ENCODE measurements at regions not wholly inside any gene's neighbourhood (a gene's known extent, or its start where the extent isn't known, plus 50 kb on each side); places are given as distances from the start of the nearest gene placed in this dataset.
"Not testable (repeated sequence)": the region's sequence is repeated elsewhere in the genome, so short reads cannot be mapped to it uniquely, and the experiment has no call there.

GRCh38 chr17:72565758-72566157 is 444.9 kb downstream of the SOX9 start:
- DNase-seq: no peak

- peak; percentile 31 for DNase-seq
Measured at GRCh38 chr17:72566671-72567484, 446.1 kb downstream of the SOX9 start.

GRCh38 chr17:72567774-72568173 is 447.0 kb downstream of the SOX9 start:
- DNase-seq: no peak

GRCh38 chr17:72569148-72569946 is 448.5 kb downstream of the SOX9 start:
- no peak for DNase-seq

- DNase-seq: no peak
Measured at GRCh38 chr17:72571813-72572396, 451.1 kb downstream of the SOX9 start.

- DNase-seq: no peak
Measured at GRCh38 chr17:72572604-72573491, 452.0 kb downstream of the SOX9 start.

GRCh38 chr17:72573492-72573801 is 452.6 kb downstream of the SOX9 start:
- not testable (repeated sequence) for DNase-seq

GRCh38 chr17:72574675-72575510 is 454.1 kb downstream of the SOX9 start:
- no peak for DNase-seq

GRCh38 chr17:72575542-72576233 is 454.9 kb downstream of the SOX9 start:
- DNase-seq: no peak

- no peak for DNase-seq
Measured at GRCh38 chr17:72576289-72576759, 455.5 kb downstream of the SOX9 start.

GRCh38 chr17:72578817-72579470 is 458.1 kb downstream of the SOX9 start:
- no peak for DNase-seq

- DNase-seq: no peak
Measured at GRCh38 chr17:72579990-72580320, 459.1 kb downstream of the SOX9 start.

- DNase-seq: no peak
Measured at GRCh38 chr17:72580321-72581127, 459.7 kb downstream of the SOX9 start.

- no peak for DNase-seq
Measured at GRCh38 chr17:72587156-72587555, 466.3 kb downstream of the SOX9 start.

GRCh38 chr17:72587773-72588511 is 467.1 kb downstream of the SOX9 start:
- no peak for DNase-seq

- no peak for DNase-seq
Measured at GRCh38 chr17:72588561-72588960, 467.7 kb downstream of the SOX9 start.

GRCh38 chr17:72588961-72589360 is 468.1 kb downstream of the SOX9 start:
- no peak for DNase-seq

- DNase-seq: no peak
Measured at GRCh38 chr17:72590382-72590781, 469.6 kb downstream of the SOX9 start.

GRCh38 chr17:72590882-72591281 is 470.1 kb downstream of the SOX9 start:
- no peak for DNase-seq

All from hematopoietic multipotent progenitor cell treated with erythropoietin and hydrocortisone succinate and interleukin-3 and kit ligand, for 8 days (in vitro differentiated cells).